GM23338 (cell line): ENCODE measurements at regions not wholly inside any gene's neighbourhood (a gene's known extent, or its start where the extent isn't known, plus 50 kb on each side); places are given as distances from the start of the nearest gene placed in this dataset.

Experiments used
- CREB1 ChIP-seq: fragments of 250-450 bp; sonication (Bioruptor Pico); IDR thresholded peaks from 2 replicates; pipeline ENCODE4 v1.5.0; 2020; ENCODE audit warnings: low read depth, mild to moderate bottlenecking, moderate library complexity
- CTCF ChIP-seq, 2 experiments: fragments of 200-600 bp in 1 of 2; sonication (generic) in 1 of 2; conservative IDR thresholded peaks; 2 replicates each; pipeline versions ENCODE4 v1.5.1 to v1.6.1; 2016 to 2017; ENCODE audit warnings: antibody characterized with exemption in 2 of 2, low read depth in 2 of 2, mild to moderate bottlenecking in 2 of 2, moderate library complexity in 1 of 2
- EZH2 ChIP-seq: fragments of 200-600 bp; sonication (generic); IDR thresholded peaks from one replicate; pipeline ENCODE4 v1.8.0; 2017; ENCODE audit warnings: antibody characterized with exemption, mild to moderate bottlenecking, low read depth; ENCODE audit not compliant: unreplicated experiment
- POLR2AphosphoS5 ChIP-seq: IDR thresholded peaks from 2 replicates; pipeline ENCODE4 v1.6.1; 2016; ENCODE audit warnings: antibody characterized with exemption, low read depth
- ZNF114 ChIP-seq: fragments of 250-450 bp; sonication (Bioruptor Pico); IDR thresholded peaks from 2 replicates; pipeline ENCODE4 v1.5.0; 2020; ENCODE audit warnings: mild to moderate bottlenecking, moderate library complexity
- ZNF462 ChIP-seq: fragments of 250-450 bp; sonication (Bioruptor Pico); IDR thresholded peaks from 2 replicates; pipeline ENCODE4 v1.5.0; 2020; ENCODE audit warnings: mild to moderate bottlenecking, moderate library complexity

- TF ChIP-seq CREB1 (CRISPR knock-in tag) = no peak
- no peak for TF ChIP-seq CTCF (conservative IDR thresholded peaks at IDR 0.05; ENCODE audit: low read depth in 2 of 2)
- TF ChIP-seq EZH2 = no peak
- no peak for TF ChIP-seq ZNF114 (CRISPR knock-in tag)
- no peak for TF ChIP-seq POLR2AphosphoS5
- TF ChIP-seq ZNF462 (CRISPR knock-in tag) = no peak
Observed at GRCh38 chr12:77777274-77777673, 53.4 kb upstream of the NAV3 start.
